ENCODE measurements at regions not wholly inside any gene's neighbourhood (a gene's known extent, or its start where the extent isn't known, plus 50 kb on each side); places are given as distances from the start of the nearest gene placed in this dataset.

DNA sequence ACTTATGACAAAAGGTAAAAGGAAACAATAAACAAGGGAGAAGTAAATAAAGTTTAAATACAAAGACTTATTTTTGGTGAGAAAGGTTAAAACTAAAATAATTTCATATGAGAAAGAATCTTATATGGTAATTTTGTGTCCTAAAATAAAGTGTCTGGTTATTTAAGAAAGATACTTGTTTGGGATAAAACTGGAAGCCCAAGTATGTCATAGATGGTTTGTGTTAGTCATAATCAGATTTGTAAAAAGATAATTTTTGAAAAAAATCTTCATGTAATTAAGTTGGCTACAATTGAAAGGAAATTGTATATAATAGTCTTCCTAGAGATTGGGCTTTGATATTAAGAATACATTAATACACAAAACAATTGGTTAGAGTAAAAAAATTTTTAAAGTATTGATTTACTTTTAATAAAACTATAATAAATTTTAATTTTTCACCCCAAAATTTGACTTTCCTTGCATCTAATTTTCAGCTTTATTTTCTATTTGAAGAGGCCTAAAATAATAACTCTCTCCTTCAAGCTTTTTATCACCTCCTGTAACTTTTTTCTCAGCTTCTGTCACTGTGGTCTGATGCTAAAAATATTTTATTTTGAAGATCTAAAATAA, 315.6 kb downstream of the SLITRK5 start:
- TF ChIP-seq, protein P1, sequence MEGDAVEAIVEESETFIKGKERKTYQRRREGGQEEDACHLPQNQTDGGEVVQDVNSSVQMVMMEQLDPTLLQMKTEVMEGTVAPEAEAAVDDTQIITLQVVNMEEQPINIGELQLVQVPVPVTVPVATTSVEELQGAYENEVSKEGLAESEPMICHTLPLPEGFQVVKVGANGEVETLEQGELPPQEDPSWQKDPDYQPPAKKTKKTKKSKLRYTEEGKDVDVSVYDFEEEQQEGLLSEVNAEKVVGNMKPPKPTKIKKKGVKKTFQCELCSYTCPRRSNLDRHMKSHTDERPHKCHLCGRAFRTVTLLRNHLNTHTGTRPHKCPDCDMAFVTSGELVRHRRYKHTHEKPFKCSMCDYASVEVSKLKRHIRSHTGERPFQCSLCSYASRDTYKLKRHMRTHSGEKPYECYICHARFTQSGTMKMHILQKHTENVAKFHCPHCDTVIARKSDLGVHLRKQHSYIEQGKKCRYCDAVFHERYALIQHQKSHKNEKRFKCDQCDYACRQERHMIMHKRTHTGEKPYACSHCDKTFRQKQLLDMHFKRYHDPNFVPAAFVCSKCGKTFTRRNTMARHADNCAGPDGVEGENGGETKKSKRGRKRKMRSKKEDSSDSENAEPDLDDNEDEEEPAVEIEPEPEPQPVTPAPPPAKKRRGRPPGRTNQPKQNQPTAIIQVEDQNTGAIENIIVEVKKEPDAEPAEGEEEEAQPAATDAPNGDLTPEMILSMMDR (IDR thresholded peaks at IDR 0.05; ENCODE audit: low read depth, low read length), result no peak

DNA sequence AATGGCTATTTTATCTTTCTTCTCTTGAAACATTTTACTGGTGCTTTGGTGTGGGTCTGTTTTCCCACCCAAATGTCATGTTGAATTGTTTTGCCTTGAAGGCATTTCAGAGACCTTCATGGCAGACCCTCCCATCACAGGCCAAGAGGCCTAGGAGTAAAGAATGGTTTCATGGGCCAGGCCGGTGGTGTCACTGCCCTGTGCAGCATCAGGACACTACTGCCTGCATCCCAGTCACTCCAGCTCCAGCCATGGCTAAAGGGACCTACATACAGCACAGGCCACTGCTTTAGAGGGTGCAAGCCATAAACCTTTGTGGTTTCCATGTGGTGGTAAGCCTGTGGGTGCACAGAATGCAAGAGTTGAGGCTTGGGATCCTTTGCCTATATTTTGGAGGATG, 326.9 kb downstream of the SLITRK5 start:
- TF ChIP-seq, protein P1 (IDR thresholded peaks at IDR 0.05; ENCODE audit: low read depth, low read length), result no peak
- no peak for DNase-seq (ENCODE audit: extremely low read depth, low read depth)

More for the DNA sequence above, 315.6 kb downstream of the SLITRK5 start:
- DNase-seq (ENCODE audit: extremely low read depth, low read depth), result no peak

DNA sequence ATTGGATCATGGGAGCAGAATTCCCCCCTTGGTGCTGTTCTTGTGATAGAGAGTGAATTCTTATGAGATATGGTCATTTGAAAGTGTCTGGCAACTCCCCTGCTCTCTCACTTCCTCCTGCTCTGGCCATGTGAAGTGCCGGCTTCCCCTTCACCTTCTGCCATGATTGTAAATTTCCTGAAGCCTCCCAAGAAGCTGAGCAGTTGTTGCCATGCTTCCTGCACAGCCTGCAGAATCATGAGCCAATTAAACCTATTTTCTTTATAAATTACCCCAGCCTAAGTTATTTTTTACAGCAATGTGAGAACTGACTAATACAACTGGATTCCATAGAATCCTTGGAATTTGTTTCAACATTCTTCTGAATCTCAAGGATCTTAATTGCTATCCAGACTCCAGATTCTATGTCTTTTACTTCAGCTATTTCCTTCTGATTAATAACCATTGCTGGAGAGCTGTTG, 328.1 kb downstream of the SLITRK5 start:
- TF ChIP-seq, protein P1 (IDR thresholded peaks at IDR 0.05; ENCODE audit: low read depth, low read length), result no peak
- no peak for DNase-seq (ENCODE audit: extremely low read depth, low read depth)

DNA sequence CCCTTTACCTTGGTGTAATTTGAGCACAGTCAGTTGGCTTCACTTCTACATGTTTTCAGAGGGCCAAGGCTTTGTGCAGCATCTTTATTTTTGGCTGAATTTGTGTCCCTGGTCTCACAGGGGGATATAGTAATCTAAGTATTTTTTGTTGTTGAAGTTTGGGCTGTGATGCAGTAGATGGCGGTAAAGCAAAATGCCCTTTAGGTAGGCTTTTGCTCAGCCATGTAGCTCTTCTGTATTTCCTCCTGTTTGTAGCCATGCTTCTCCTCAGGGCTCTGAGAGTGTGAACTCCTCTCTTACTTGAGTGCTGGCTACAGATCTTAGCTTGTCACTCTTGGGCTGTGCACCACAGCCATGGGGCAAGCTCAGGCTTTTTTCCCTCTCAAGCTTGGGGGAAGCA, 328.6 kb downstream of the SLITRK5 start:
- no peak for DNase-seq (ENCODE audit: extremely low read depth, low read depth)
- TF ChIP-seq, protein P1 (IDR thresholded peaks at IDR 0.05; ENCODE audit: low read depth, low read length), result peak; percentile 21

DNA sequence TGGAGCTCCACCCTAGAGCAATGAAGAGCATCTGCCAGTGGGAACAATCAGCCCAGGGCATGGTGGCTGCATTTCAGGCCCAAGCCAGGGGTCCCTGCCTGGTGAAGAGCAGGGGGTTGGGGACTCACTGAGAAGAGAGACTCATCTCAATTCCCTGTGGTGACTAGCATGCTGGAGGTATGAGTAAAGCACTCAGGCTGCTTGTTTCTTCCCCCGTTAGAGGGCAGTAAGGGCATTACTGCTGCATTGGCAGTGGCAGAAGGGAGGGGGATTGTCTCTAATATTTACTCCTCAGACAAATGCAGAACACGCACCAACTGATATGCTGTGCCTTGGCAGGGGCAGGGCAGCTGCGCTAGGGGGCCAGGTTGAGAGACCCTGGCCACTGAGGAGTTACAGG, 329.1 kb downstream of the SLITRK5 start:
- no peak for DNase-seq (ENCODE audit: extremely low read depth, low read depth)
- TF ChIP-seq, protein P1 (IDR thresholded peaks at IDR 0.05; ENCODE audit: low read depth, low read length), result no peak

DNA sequence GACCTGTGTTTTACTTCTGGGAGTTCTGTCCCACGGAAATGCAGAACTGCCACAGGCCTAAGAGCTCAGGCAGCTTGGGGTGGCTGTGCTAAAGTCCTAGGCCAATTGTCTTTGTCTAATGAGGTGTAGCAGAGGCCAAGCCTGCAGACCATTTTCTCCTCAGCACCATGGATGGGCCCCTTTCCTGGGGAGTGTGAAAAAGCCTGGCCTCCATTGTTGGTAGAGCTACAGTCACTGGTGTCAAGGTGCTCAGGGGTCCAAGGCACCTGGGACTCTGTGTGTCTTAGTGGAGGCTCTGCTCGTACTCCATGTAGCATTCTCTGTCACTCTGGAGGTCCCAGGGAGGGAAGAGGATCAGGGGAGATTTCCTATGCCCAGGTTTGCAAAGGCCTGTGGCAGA, 329.6 kb downstream of the SLITRK5 start:
- TF ChIP-seq, protein P1 (IDR thresholded peaks at IDR 0.05; ENCODE audit: low read depth, low read length), result no peak

DNA sequence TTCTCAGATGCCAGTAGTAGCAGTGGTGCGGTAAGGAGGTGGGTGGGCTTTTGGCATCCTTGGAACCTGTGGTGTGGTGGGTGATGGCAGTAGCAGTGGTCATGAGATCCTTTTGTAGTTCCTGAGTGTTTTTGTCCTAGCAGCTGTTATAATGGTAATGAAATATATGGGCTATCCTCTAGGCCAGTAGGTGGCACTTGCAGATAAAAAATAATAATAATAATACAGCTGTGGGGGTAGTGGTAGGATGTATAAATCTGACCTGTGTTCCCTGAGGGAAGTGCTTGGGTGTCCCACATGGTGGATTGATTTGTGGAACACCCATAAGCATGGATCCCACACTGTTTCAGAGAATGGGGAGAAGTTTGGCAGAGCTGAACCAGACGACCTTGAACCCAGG, 334.0 kb downstream of the SLITRK5 start:
- TF ChIP-seq, protein P1 (IDR thresholded peaks at IDR 0.05; ENCODE audit: low read depth, low read length), result peak; percentile 16
- no peak for DNase-seq (ENCODE audit: extremely low read depth, low read depth)

More for the DNA sequence above, 329.6 kb downstream of the SLITRK5 start:
- DNase-seq (ENCODE audit: extremely low read depth, low read depth), result no peak

All from AG09319 (cell line).